ENCODE measurements at regions not wholly inside any gene's neighbourhood (a gene's known extent, or its start where the extent isn't known, plus 50 kb on each side); places are given as distances from the start of the nearest gene placed in this dataset.

DNA sequence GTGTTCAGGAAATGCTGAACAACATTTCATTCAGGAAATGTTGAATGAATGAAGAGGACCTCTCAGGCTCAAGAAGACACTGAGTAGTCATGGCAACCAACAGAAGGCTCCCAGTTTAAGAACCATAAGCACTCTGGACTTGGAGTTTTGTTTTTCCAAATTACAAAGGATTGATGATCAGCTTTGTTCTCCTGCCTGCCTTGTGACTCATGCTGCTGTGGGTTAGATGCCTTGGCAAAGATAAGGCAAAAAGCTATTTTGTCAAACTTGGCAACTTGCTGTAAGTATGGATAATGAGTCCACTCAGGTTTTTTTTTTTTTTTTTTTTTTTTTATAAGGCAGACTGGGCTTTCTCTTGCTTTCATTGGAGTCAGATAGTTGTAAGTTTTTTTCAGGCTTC lies 365.0 kb downstream of the TMEM232 start:
- CTCF ChIA-PET = no interaction called here
- H3K4me3 ChIP-seq (replicated peaks in 1 of 2; ENCODE audit: low read depth in 1 of 2, low read length in 2 of 2) = no peak overlapping the region
- no peaks in the 10 kb centered on the region for H3K79me2 ChIP-seq (ENCODE audit: insufficient read depth, low read length)
- no peak overlapping the region for H3K9ac ChIP-seq (ENCODE audit: low read length)
- H2AFZ ChIP-seq (ENCODE audit: low read depth, low read length, poor library complexity, severe bottlenecking) = no peak overlapping the region
- H3K4me2 ChIP-seq (ENCODE audit: low read length) = no peak overlapping the region
- H4K20me1 ChIP-seq (ENCODE audit: insufficient read depth) = no peaks in the 10 kb centered on the region
- TF ChIP-seq YY1 (IDR thresholded peaks at IDR 0.05; ENCODE audit: extremely low read depth, insufficient replicate concordance, low read depth, low read length) (no peak), EZH2 (IDR thresholded peaks at IDR 0.05) (no peak), SP1 (IDR thresholded peaks at IDR 0.05; ENCODE audit: low read depth) (no peak), ZFX (IDR thresholded peaks at IDR 0.05) (no peak), CEBPB (IDR thresholded peaks at IDR 0.05; ENCODE audit: low read depth) (no peak), EZH2phosphoT487 (IDR thresholded peaks at IDR 0.05; ENCODE audit: borderline replicate concordance) (no peak), EGR1 (IDR thresholded peaks at IDR 0.05; ENCODE audit: low read depth) (no peak), TCF7L2 (IDR thresholded peaks at IDR 0.05; ENCODE audit: borderline replicate concordance, extremely low read depth, insufficient read depth, insufficient read length) (no peak), RAD21 (IDR thresholded peaks at IDR 0.05; ENCODE audit: low read depth) (no peak), JUND (IDR thresholded peaks at IDR 0.05) (no peak), ELF1 (IDR thresholded peaks at IDR 0.05; ENCODE audit: borderline replicate concordance, low read depth) (no peak), POLR2AphosphoS5 (IDR thresholded peaks at IDR 0.05; ENCODE audit: low read depth, low read length) (no peak), CTCF (IDR thresholded peaks at IDR 0.05 in 2 of 3, conservative IDR thresholded peaks at IDR 0.05 in 1 of 3; ENCODE audit: borderline replicate concordance in 1 of 3, insufficient read depth in 1 of 3, low read depth in 2 of 3, low read length in 2 of 3) (no peak), SIN3A (IDR thresholded peaks at IDR 0.05; ENCODE audit: low read depth) (no peak)
- TF ChIP-seq, protein P1, sequence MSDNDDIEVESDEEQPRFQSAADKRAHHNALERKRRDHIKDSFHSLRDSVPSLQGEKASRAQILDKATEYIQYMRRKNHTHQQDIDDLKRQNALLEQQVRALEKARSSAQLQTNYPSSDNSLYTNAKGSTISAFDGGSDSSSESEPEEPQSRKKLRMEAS (IDR thresholded peaks at IDR 0.05) = no peak
- H3K9me3 ChIP-seq (ENCODE audit: control insufficient read depth in 1 of 2, insufficient read depth in 1 of 2, low read depth in 1 of 2, low read length in 2 of 2) = no peaks in the 10 kb centered on the region
- no peaks in the 10 kb centered on the region for H3K36me3 ChIP-seq (ENCODE audit: control insufficient read depth in 1 of 2, insufficient read depth in 2 of 2, low read length in 2 of 2)
- BruUV-seq (replicated peaks) = no TSS peak
- POLR2A ChIA-PET = interaction anchor here (0.8 kb wide), 1 partner anchor 45 kb away, joined by 4 read pairs; no protein-coding TSS in a partner anchor
- no peaks in the 10 kb centered on the region for H3K9me2 ChIP-seq (ENCODE audit: insufficient read depth)
- ATAC-seq (no peak), DNase-seq (ENCODE audit: low read depth, low spot score) (no peak)
- no peaks in the 10 kb centered on the region for H3K4me1 ChIP-seq (ENCODE audit: control insufficient read depth in 1 of 2, insufficient read depth in 2 of 2, low read length in 2 of 2)
- RAD21 ChIA-PET (ENCODE audit: low non-redundant PET in 1 of 2, low total read pairs in 2 of 2, uncharacterized antibody in 2 of 2, unreplicated experiment in 2 of 2) = no interaction called here
- H3K27ac ChIP-seq (ENCODE audit: low read depth, low read length) = no peak overlapping the region
- intact Hi-C loops (cut with micrococcal nuclease) = no loop called here
- no peaks in the 10 kb centered on the region for H3K27me3 ChIP-seq (ENCODE audit: insufficient read depth, low read length)
